ENCODE measurements at regions not wholly inside any gene's neighbourhood (a gene's known extent, or its start where the extent isn't known, plus 50 kb on each side); places are given as distances from the start of the nearest gene placed in this dataset.

DNA sequence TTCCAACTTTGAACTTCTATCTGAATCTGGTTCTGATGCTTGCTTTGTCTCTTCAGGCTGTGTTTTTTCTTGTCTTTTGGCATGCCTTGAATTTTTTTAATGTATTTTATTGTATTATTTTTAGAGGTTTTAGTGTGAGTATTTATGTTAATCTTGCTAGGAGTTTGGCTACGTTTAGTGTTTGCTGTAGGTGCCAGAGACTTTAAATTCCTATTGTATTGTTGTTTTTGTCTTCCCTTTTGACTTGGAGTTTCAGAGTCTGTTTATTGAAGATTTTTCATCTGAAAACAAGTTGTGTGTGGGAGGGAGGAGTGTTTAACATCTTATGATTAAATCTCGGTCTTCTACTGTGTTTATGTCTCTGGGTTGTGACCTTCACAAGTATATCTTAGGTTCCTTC is 956.8 kb downstream of the TLE1 start:
- H3K36me3 ChIP-seq (ENCODE audit: low read depth) = no peaks in the 10 kb centered on the region
- no peak for ATAC-seq
- no peak for DNase-seq
- no peak overlapping the region for H3K4me3 ChIP-seq
- H3K4me1 ChIP-seq (ENCODE audit: low read depth) = no peaks in the 10 kb centered on the region
- H3K9me3 ChIP-seq = peaks cover 21% of the 10 kb centered on the region
- intact Hi-C loops (cut with DNase I, micrococcal nuclease) = no loop called here
- no peak for TF ChIP-seq CTCF (IDR thresholded peaks at IDR 0.05)

- Histone ChIP-seq H3K4me1 (ENCODE audit: low read depth) (no peaks in the 10 kb centered on the region), H3K9me3 (peaks cover 36% of the 10 kb centered on the region), H3K4me3 (no peak overlapping the region), H3K36me3 (ENCODE audit: low read depth) (no peaks in the 10 kb centered on the region)
- DNase-seq (no peak), ATAC-seq (no peak)
- TF ChIP-seq CTCF (IDR thresholded peaks at IDR 0.05) = no peak
- intact Hi-C loops (cut with DNase I, micrococcal nuclease) = no loop called here
Observed at GRCh38 chr9:80720579-80720978, 968.8 kb downstream of the TLE1 start.

DNA sequence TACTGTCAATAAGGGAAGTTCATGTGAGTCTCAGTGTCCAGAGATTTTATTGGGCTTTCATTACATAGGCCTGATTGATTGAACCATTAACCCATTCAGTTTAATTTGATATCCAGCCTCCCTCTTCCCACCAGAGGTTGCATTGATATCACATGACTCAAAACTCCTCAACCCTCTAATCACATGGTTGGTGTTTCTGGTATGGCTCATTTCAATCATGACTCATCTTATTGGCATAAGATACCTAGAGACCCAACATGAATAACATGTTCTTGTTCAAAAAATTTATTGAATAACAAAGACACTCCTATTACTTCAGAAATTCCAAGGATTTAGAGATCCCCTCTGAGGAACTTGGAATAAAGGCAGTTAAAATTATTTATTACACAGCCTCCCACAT is 982.2 kb downstream of the TLE1 start:
- DNase-seq = no peak
- no peak for ATAC-seq
- no peaks in the 10 kb centered on the region for H3K4me1 ChIP-seq (ENCODE audit: low read depth)
- peaks cover 19% of the 10 kb centered on the region for H3K9me3 ChIP-seq
- intact Hi-C loops (cut with DNase I, micrococcal nuclease) = no loop called here
- no peak for TF ChIP-seq CTCF (IDR thresholded peaks at IDR 0.05)
- H3K4me3 ChIP-seq = no peak overlapping the region
- no peaks in the 10 kb centered on the region for H3K36me3 ChIP-seq (ENCODE audit: low read depth)

- no peaks in the 10 kb centered on the region for H3K4me1 ChIP-seq (ENCODE audit: low read depth)
- TF ChIP-seq CTCF (IDR thresholded peaks at IDR 0.05) = no peak
- no peak for ATAC-seq
- H3K36me3 ChIP-seq (ENCODE audit: low read depth) = no peaks in the 10 kb centered on the region
- H3K4me3 ChIP-seq = no peak overlapping the region
- intact Hi-C loops (cut with DNase I, micrococcal nuclease) = no loop called here
- H3K9me3 ChIP-seq = peaks cover under 1% of the 10 kb centered on the region
- DNase-seq = no peak
Observed at GRCh38 chr9:80701061-80701460, 988.3 kb downstream of the TLE1 start.

GRCh38 chr9:80699511-80699998 is 989.8 kb downstream of the TLE1 start:
- no peak overlapping the region for H3K4me3 ChIP-seq
- ATAC-seq = no peak
- peaks cover 2% of the 10 kb centered on the region for H3K9me3 ChIP-seq
- intact Hi-C loops (cut with DNase I, micrococcal nuclease) = no loop called here
- H3K4me1 ChIP-seq (ENCODE audit: low read depth) = no peaks in the 10 kb centered on the region
- DNase-seq = no peak
- TF ChIP-seq CTCF (IDR thresholded peaks at IDR 0.05) = no peak
- H3K36me3 ChIP-seq (ENCODE audit: low read depth) = no peaks in the 10 kb centered on the region
